HepG2 (cell line): ENCODE measurements at regions not wholly inside any gene's neighbourhood (a gene's known extent, or its start where the extent isn't known, plus 50 kb on each side); places are given as distances from the start of the nearest gene placed in this dataset.

ENCODE experiments used
- BHLHE40 ChIP-seq: IDR thresholded peaks from 2 replicates; pipeline ENCODE4 v1.6.1; 2011; ENCODE audit warnings: low read length, improper control_type of control experiment
- CTCF ChIP-seq: sonication (generic); formaldehyde crosslinking; IDR thresholded peaks from 2 replicates; pipeline ENCODE4 v1.5.0; 2020; ENCODE audit warnings: mild to moderate bottlenecking, missing genetic modification reagents, moderate library complexity
- DPF2 ChIP-seq: sonication (generic); formaldehyde crosslinking; IDR thresholded peaks from 2 replicates; pipeline ENCODE4 v1.4.0; 2020; ENCODE audit warnings: mild to moderate bottlenecking, low read depth, missing genetic modification reagents, borderline replicate concordance
- EED ChIP-seq: sonication (generic); formaldehyde crosslinking; IDR thresholded peaks from 2 replicates; pipeline ENCODE4 v1.5.0; 2020; ENCODE audit warnings: mild to moderate bottlenecking, missing genetic modification reagents
- FOXP1 ChIP-seq, 2 experiments: fragments of 450-650 bp in 1 of 2; IDR thresholded peaks; 2 replicates each; pipeline ENCODE4 v1.6.1; 2017 to 2018; ENCODE audit warnings: antibody characterized with exemption in 1 of 2
- MLX ChIP-seq: IDR thresholded peaks from 2 replicates; pipeline ENCODE4 v1.6.1; 2016
- RFX5 ChIP-seq: IDR thresholded peaks from 2 replicates; pipeline ENCODE4 v1.6.1; 2011; ENCODE audit warnings: low read depth, low read length, improper control_type of control experiment
- RXRB ChIP-seq: IDR thresholded peaks from 2 replicates; pipeline ENCODE4 v1.6.1; 2016; ENCODE audit warnings: borderline replicate concordance, missing genetic modification reagents, missing compliant biosample characterization
- ZBTB7B ChIP-seq: sonication (generic); formaldehyde crosslinking; IDR thresholded peaks from 2 replicates; pipeline ENCODE4 v1.4.0; 2020; ENCODE audit warnings: missing genetic modification reagents

GRCh38 chr1:58886611-58887010 lies 102.8 kb upstream of the JUN start:
- TF ChIP-seq FOXP1 (IDR thresholded peaks at IDR 0.05) (no peak), FOXP1 (CRISPR knock-in tag; IDR thresholded peaks at IDR 0.05) (no peak), ZBTB7B (CRISPR knock-in tag) (no peak), RFX5 (no peak), BHLHE40 (no peak), RXRB (CRISPR knock-in tag) (no peak), EED (no peak), CTCF (no peak), MLX (CRISPR knock-in tag) (no peak), DPF2 (CRISPR knock-in tag) (no peak)
